GM19395 (cell line): ENCODE measurements at regions not wholly inside any gene's neighbourhood (a gene's known extent, or its start where the extent isn't known, plus 50 kb on each side); places are given as distances from the start of the nearest gene placed in this dataset.
"Not testable (repeated sequence)": the region's sequence is repeated elsewhere in the genome, so short reads cannot be mapped to it uniquely, and the experiment has no call there.

ENCODE experiments used
- ATAC-seq: cut with Tn5 transposase; IDR thresholded peaks from one replicate; pipeline ENCODE4 v1.9.1; 2021; ENCODE audit warnings: mild to moderate bottlenecking, moderate library complexity; ENCODE audit not compliant: unreplicated experiment

DNA sequence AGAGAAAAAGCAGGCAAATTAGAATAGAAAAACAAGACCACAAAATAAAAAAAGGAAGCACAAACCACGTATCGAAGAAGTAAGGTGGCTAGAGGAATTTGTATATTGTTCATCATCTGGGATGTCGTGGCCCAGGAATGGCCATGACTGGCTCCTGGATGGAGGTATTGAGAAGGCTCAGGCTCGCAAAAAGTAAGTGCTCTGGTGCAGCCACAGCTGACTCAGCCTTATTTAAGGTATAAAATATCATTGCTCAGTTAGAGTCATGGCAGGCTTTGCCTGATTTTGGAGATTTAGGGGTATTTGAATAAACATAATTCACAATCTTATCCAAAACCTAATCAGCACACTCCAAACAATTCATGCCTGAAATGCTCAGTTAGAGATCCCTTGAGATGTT, 78.4 kb upstream of the FANCL start:
- no peak for ATAC-seq

DNA sequence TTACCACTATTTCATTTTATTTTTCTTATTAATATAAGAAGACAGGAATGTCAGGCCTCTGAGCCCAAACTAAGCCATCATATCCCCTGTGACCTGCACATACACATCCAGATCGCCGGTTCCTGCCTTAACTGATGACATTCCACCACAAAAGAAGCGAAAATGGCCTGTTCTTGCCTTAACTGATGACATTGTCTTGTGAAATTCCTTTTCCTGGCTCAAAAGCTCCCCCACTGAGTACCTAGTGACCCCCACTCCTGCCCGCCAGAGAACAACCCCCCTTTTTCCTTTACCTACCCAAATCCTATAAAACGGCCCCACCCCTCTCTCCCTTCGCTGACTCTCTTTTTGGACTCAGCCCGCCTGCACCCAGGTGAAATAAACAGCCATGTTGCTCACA, 77.8 kb upstream of the FANCL start:
- ATAC-seq: not testable (repeated sequence)

DNA sequence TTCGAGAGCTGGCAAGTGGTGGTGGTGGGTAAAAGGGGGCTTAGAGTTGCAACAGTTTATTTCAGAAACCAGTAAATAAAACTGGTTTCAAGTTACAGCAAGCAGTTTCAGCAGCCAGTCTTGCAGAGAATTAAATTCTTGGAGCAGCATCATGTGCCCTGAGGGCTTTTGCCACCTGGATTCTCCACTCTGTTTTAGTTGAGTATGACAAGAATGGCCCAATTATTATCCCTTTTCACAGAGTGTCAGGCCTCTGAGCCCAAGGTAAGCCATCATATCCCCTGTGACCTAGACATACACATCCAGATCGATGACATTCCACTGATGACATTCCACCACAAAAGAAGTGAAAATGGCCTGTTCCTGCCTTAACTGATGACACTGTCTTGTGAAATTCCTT, 72.8 kb upstream of the FANCL start:
- no peak for ATAC-seq

DNA sequence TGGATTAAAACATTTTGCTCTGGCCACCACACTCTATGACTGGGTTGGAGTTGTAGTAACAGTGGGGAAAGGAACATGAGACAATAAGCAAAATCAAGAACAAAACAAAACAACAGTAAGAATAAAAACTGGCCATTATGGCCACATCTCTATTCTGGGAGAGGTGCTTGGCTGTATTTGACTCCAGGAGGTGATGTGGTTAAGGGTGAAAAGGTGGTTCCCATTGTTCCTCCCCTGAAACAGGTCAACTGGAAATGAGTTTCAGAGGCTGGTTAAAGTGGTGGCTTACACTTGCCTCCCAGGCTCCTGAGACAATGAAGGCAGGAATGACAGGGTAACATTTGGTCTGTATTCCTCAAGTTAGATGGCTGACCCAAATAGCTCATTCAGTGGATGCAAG, 67.3 kb upstream of the FANCL start:
- ATAC-seq: no peak

DNA sequence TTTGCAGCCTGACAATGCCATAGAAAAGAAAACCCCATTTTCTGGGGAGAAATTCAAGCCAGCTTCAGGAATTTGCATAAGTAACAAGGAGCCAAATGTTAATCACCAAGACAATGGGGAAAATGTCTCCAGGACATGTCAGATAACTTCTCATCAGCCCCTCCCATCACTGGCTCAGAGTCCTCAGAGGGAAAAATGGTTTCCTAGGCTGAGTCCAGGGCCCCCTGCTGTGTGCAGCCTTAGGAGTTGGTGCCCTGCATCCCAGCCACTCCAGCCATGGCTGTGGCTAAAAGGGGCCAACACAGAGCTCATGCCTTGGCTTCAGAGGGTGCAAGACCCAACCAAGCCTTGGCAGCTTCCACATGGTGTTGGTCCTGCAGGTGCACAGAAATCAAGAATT, 63.7 kb upstream of the FANCL start:
- no peak for ATAC-seq

DNA sequence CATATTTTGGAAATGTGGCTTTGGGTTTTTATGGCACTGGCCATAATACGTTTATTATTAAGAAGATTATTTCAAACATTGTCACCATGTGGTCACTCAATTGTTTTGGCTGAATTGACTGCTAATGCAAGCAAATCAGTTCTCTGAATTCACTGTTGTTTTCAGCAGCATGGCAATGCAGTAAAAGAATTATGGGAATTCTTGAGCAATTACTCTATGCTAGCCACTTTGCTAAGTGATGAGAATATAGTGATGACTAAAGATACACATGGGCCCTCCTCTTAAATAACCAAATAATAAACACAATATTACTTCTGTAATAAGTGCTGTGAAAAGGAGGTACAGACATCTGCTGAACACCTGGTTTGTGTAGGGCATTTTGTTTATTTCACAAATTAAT, 58.0 kb upstream of the FANCL start:
- no peak for ATAC-seq

DNA sequence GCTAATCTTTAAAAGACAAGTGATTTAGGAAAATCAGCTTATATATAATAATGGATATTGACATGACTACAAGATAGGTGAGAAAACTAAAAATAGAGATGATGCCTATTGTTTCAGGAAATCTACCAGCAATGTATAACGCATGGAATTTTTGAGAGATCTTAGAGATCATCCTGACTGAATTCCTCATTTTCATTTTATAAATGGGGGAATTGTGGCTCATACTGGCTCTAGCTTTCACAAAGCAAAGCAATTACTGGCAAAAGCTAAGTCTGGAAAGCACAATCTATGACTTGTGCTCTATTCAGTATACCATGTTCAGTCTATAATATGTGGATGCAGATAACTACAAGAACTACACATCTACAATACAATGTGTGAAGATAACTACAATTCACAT, 51.9 kb upstream of the FANCL start:
- ATAC-seq: no peak

DNA sequence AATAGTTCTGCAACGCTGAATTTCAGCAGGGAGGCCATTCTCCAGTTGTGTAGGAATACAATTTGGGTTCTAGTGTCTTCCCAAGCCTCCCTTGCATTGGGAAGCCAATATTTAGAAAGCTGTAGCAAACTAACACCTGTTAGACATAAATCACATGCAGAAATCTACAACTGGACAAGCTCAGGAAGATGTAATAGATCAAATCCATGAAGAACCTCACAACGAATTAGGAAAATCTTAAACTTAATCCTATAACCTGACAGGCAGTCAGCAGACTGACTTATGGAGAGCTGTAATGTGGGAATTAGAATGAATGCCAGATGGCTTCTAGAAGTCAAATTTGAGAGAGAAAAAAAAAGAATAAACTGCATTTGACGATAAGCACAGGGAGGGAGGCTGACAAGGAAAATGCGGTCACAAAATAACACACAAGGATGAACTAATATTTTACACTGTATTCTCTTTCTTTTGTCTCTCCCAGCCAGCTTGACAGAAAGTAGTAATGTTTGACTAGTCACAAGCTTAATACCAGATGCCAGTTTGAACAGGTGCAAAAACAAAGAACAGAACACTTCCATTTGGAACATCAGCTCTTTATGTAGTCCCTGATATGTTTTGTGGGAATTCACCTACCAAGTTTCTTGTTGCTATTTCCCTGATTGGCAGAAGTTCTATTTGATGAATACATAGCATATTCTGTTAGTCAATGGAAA, 50.8 kb upstream of the FANCL start:
- no peak for ATAC-seq
